Nephron progenitor cell (in vitro differentiated cells): ENCODE measurements at regions not wholly inside any gene's neighbourhood (a gene's known extent, or its start where the extent isn't known, plus 50 kb on each side); places are given as distances from the start of the nearest gene placed in this dataset.

Source experiments
- DNase-seq: peaks from one replicate; pipeline ENCODE4 v3.0.0; 2021
- H3K27ac Mint-ChIP-seq: 2 replicates; pipeline ENCODE4 v1.8.0; 2021; ENCODE audit warnings: mild to moderate bottlenecking, moderate library complexity, mixed read lengths
- H3K27me3 Mint-ChIP-seq: 2 replicates; pipeline ENCODE4 v1.8.0; 2021; ENCODE audit warnings: mild to moderate bottlenecking, low read depth, mixed read lengths; ENCODE audit not compliant: poor library complexity
- H3K36me3 Mint-ChIP-seq: 2 replicates; pipeline ENCODE4 v1.8.0; 2021; ENCODE audit warnings: low read depth, mixed read lengths
- H3K4me1 Mint-ChIP-seq: 2 replicates; pipeline ENCODE4 v1.8.0; 2021; ENCODE audit warnings: mixed read lengths
- H3K4me3 Mint-ChIP-seq: 2 replicates; pipeline ENCODE4 v1.8.0; 2021; ENCODE audit warnings: mild to moderate bottlenecking, moderate library complexity, mixed read lengths
- H3K9me3 Mint-ChIP-seq: 2 replicates; pipeline ENCODE4 v1.8.0; 2021; ENCODE audit warnings: mild to moderate bottlenecking, moderate library complexity, mixed read lengths
- TF ChIP-seq, protein P1 (sequence below): fragments of 200-600 bp; sonication (generic); IDR thresholded peaks from 2 replicates; pipeline ENCODE4 v1.5.0; 2021; ENCODE audit warnings: antibody characterized with exemption

DNA sequence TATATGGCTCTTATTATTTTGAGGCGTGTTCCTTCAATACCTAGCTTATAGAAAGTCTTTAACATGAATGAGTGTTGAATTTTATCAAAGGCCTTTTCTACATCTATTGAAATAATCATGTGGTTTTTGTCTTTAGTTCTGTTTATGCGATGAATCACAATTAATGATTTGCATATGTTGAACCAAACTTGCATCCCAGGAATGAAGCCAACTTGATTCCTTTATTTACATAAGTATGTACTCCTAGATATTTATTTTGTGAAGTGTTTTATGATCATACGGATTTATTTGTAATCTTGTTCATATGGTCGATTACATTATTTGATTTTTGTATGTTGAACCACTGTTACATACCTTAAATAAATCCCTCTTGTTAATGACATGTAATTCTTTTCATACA, 244.3 kb upstream of the KCND2 start:
- Mint-ChIP-seq H3K9me3 (no peaks in the 10 kb centered on the region), H3K4me1 (no peaks in the 10 kb centered on the region), H3K27me3 (no peaks in the 10 kb centered on the region), H3K27ac (no peak overlapping the region), H3K36me3 (no peaks in the 10 kb centered on the region), H3K4me3 (no peak overlapping the region)
- no peak for DNase-seq
- TF ChIP-seq, protein P1, sequence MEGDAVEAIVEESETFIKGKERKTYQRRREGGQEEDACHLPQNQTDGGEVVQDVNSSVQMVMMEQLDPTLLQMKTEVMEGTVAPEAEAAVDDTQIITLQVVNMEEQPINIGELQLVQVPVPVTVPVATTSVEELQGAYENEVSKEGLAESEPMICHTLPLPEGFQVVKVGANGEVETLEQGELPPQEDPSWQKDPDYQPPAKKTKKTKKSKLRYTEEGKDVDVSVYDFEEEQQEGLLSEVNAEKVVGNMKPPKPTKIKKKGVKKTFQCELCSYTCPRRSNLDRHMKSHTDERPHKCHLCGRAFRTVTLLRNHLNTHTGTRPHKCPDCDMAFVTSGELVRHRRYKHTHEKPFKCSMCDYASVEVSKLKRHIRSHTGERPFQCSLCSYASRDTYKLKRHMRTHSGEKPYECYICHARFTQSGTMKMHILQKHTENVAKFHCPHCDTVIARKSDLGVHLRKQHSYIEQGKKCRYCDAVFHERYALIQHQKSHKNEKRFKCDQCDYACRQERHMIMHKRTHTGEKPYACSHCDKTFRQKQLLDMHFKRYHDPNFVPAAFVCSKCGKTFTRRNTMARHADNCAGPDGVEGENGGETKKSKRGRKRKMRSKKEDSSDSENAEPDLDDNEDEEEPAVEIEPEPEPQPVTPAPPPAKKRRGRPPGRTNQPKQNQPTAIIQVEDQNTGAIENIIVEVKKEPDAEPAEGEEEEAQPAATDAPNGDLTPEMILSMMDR: no peak

DNA sequence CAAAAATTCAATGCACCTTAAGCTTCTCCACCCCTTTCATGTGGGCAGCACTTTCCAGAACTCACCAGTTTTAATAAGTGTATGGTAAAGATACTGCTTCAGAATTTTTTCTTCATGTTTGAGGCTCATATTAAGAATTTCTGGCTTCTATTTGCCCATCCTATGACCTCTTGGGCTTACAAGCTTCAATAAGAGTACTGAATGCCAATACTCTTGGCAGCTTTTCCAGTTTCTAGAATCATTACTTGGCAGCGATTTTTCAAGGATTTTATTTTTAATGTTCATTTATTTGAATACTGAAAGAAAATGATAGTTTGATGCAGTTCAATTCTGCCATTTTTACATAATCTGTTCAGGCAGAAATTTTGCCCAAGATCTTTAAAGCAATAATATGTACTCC, 242.1 kb upstream of the KCND2 start:
- TF ChIP-seq, protein P1: no peak
- no peaks in the 10 kb centered on the region for H3K9me3 Mint-ChIP-seq
- no peak for DNase-seq
- no peak overlapping the region for H3K4me3 Mint-ChIP-seq
- no peaks in the 10 kb centered on the region for H3K4me1 Mint-ChIP-seq
- H3K27ac Mint-ChIP-seq: no peak overlapping the region
- H3K27me3 Mint-ChIP-seq: no peaks in the 10 kb centered on the region
- H3K36me3 Mint-ChIP-seq: no peaks in the 10 kb centered on the region

DNA sequence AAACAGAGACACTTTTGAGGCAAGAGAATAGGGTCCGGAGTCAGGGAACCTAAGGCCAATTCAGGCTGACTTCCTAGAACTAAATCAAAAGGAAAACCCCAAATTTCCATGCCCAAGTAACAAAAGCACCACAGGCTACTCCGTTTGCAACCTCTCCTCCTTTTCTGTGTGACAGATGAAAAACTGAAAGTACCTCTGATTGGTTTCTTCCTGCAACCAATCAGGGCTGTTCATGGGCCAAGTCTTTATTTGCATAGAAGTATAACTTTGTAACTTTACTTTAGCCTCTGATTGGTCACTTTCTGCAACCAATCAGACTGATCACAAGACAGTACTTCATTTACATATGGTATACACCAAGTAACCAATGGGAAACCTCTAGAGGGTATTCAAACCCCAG, 239.9 kb upstream of the KCND2 start:
- peaks cover 4% of the 10 kb centered on the region for H3K9me3 Mint-ChIP-seq
- H3K27me3 Mint-ChIP-seq: no peaks in the 10 kb centered on the region
- H3K4me3 Mint-ChIP-seq: no peak overlapping the region
- H3K4me1 Mint-ChIP-seq: no peaks in the 10 kb centered on the region
- no peak overlapping the region for H3K27ac Mint-ChIP-seq
- H3K36me3 Mint-ChIP-seq: no peaks in the 10 kb centered on the region
- TF ChIP-seq, protein P1: no peak
- DNase-seq: no peak

DNA sequence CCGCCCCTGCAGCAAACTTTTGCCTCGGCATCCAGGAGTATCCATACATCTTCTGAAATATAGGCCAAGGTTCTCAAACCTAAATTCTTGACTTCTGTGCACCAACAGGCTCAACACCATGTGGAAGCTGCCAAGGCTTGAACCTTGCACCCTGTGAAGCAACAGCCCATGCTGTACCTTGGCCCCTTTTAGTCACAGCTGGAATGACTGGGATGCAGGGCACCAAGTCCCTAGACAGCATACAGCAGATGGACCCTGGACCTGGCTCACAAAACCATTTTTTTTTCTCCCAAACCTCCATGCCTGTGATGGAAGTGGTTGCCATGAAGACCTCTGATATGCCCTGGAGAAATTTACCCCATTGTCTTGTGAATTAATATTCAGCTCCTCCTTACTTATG, 233.8 kb upstream of the KCND2 start:
- TF ChIP-seq, protein P1: no peak
- H3K27ac Mint-ChIP-seq: no peak overlapping the region
- H3K9me3 Mint-ChIP-seq: peaks cover 22% of the 10 kb centered on the region
- no peaks in the 10 kb centered on the region for H3K27me3 Mint-ChIP-seq
- no peak overlapping the region for H3K4me3 Mint-ChIP-seq
- no peak for DNase-seq
- no peaks in the 10 kb centered on the region for H3K36me3 Mint-ChIP-seq
- no peaks in the 10 kb centered on the region for H3K4me1 Mint-ChIP-seq

DNA sequence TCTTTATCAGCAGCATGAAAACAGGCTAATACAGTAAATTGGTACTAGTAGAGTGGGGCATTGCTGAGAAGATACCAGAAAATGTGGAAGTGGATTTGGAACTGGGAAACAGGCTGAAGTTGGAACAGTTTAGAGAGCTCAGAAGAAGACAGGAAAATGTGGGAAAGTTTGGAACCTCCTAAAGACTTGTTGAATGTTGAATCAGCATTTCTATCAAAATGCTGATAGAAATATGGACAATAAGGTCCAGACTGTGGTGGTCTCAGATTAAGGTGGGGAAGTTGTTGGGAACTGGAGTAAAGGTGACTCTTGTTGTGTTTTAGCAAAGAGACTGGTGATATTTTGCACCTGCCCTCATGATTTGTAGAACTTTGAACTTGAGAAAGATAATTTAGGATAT, 231.2 kb upstream of the KCND2 start:
- no peaks in the 10 kb centered on the region for H3K36me3 Mint-ChIP-seq
- TF ChIP-seq, protein P1: no peak
- no peak for DNase-seq
- H3K27ac Mint-ChIP-seq: no peak overlapping the region
- peaks cover 18% of the 10 kb centered on the region for H3K9me3 Mint-ChIP-seq
- H3K27me3 Mint-ChIP-seq: no peaks in the 10 kb centered on the region
- H3K4me1 Mint-ChIP-seq: peaks cover 20% of the 10 kb centered on the region
- H3K4me3 Mint-ChIP-seq: no peak overlapping the region

DNA sequence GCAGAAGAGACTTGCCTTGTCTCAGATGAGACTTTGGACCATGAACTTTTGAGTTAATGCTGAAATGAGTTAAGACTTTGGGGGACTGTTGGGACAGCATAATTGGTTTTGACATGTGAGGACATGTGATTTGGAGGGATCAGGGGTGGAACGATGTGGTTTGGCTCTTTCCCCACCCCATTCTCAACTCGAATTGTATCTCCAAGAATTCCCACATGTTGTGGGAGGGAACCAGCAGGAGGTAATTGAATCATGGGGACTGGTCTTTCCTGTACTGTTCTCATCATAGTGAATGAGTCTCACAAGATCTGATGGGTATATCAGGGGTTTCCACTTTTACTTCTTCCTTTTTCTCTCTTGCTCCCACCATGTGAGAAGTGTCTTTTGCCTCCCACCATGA, 229.7 kb upstream of the KCND2 start:
- no peak overlapping the region for H3K4me3 Mint-ChIP-seq
- H3K27ac Mint-ChIP-seq: no peak overlapping the region
- TF ChIP-seq, protein P1: no peak
- H3K4me1 Mint-ChIP-seq: peaks cover 24% of the 10 kb centered on the region
- H3K36me3 Mint-ChIP-seq: no peaks in the 10 kb centered on the region
- H3K27me3 Mint-ChIP-seq: no peaks in the 10 kb centered on the region
- no peak for DNase-seq
- peaks cover 18% of the 10 kb centered on the region for H3K9me3 Mint-ChIP-seq
